ENCODE measurements at regions not wholly inside any gene's neighbourhood (a gene's known extent, or its start where the extent isn't known, plus 50 kb on each side); places are given as distances from the start of the nearest gene placed in this dataset.

DNA sequence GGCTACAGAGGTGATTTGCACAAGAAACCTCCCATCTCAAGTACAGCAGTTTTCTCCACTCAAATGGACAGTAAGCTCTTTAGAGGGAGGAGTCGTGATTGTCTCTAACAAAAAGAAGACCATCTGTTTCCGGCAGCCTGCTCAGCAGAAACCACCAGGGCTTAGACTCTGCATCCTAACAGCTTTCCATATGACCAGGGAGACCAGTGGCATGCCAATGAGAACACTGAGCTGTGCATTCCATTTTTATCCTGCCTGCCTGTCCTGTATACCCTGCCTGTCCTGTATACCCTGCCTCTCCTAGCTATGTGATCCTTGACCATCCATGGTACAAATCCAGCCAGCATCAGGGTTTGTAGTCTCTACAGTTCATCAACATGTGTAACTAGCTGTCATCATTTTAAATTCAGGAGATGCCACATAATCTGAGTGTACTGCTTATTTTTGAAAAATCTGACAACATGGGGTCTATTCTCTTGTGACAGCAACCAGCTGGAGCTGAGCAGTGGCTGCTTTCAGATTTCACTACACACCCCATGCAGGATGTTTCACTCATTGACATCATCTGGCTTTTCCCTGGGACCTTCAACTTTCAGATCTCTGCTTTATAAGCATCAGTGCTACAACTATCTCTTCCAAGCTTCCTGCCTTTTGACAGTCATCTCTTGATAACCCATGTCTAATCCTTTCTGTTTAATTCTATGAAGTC lies 50.5 kb upstream of the POU2AF2 start:
- DNase-seq (no peak), ATAC-seq (no peak)
- H3K4me1 ChIP-seq (ENCODE audit: low read depth): no peaks in the 10 kb centered on the region
- intact Hi-C loops (cut with DNase I, micrococcal nuclease): no loop called here
- TF ChIP-seq, protein P1, sequence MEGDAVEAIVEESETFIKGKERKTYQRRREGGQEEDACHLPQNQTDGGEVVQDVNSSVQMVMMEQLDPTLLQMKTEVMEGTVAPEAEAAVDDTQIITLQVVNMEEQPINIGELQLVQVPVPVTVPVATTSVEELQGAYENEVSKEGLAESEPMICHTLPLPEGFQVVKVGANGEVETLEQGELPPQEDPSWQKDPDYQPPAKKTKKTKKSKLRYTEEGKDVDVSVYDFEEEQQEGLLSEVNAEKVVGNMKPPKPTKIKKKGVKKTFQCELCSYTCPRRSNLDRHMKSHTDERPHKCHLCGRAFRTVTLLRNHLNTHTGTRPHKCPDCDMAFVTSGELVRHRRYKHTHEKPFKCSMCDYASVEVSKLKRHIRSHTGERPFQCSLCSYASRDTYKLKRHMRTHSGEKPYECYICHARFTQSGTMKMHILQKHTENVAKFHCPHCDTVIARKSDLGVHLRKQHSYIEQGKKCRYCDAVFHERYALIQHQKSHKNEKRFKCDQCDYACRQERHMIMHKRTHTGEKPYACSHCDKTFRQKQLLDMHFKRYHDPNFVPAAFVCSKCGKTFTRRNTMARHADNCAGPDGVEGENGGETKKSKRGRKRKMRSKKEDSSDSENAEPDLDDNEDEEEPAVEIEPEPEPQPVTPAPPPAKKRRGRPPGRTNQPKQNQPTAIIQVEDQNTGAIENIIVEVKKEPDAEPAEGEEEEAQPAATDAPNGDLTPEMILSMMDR (IDR thresholded peaks at IDR 0.05): no peak
- H3K36me3 ChIP-seq (ENCODE audit: low read depth): no peaks in the 10 kb centered on the region
- H3K4me3 ChIP-seq: no peak overlapping the region
- no peaks in the 10 kb centered on the region for H3K9me3 ChIP-seq

DNA sequence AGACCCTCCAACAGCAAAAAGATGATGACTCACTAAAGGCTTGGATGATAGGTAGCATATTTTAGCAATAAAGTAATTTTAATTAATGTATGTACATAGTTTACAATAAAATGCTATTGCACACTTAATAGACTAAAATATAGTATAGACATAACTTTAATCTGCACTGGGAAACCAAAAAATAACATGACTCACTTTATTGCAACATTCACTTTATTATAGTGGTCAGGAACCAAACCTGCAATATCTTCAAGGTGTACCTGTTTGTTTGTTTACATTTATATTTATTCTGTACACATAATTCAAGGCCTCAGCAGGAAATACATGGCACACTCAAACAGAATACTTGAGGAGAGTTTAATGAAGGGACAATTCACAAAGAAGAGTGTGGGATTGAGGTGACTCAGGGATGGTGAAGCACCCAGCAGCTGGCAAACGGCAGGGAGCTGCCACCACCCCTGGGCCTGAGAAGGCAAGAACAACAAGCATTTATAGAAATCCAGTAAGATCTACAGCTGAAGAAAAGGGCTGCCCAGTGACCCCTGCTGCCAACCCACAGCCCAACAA lies 51.5 kb upstream of the POU2AF2 start:
- Histone ChIP-seq H3K4me1 (ENCODE audit: low read depth) (no peaks in the 10 kb centered on the region), H3K4me3 (no peak overlapping the region), H3K9me3 (no peaks in the 10 kb centered on the region), H3K36me3 (ENCODE audit: low read depth) (no peaks in the 10 kb centered on the region)
- TF ChIP-seq, protein P1 (IDR thresholded peaks at IDR 0.05): no peak
- ATAC-seq (no peak), DNase-seq (no peak)
- intact Hi-C loops (cut with DNase I, micrococcal nuclease): no loop called here

DNA sequence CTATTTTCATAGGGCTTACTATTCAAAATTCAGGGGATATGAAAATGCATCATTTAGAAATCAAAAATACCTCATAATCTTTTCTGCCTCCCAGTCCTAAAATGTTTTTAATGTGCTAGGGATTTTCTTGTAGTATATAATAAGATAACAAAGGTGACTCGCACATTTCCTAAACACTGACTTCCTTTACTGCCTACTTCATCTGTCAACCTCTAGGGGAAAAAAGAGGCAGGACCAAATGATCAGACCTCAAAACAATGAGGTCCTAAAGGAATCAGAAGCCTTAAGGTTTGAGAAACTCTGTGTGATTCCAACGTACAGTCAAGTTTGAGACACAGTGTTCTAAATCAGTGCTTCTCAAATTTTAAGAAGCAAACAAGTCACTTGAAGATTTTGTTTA lies 56.1 kb upstream of the POU2AF2 start:
- DNase-seq (no peak), ATAC-seq (no peak)
- intact Hi-C loops (cut with DNase I, micrococcal nuclease): no loop called here
- Histone ChIP-seq H3K4me3 (no peak overlapping the region), H3K9me3 (no peaks in the 10 kb centered on the region), H3K4me1 (ENCODE audit: low read depth) (no peaks in the 10 kb centered on the region), H3K36me3 (ENCODE audit: low read depth) (no peaks in the 10 kb centered on the region)
- TF ChIP-seq, protein P1 (IDR thresholded peaks at IDR 0.05): no peak

DNA sequence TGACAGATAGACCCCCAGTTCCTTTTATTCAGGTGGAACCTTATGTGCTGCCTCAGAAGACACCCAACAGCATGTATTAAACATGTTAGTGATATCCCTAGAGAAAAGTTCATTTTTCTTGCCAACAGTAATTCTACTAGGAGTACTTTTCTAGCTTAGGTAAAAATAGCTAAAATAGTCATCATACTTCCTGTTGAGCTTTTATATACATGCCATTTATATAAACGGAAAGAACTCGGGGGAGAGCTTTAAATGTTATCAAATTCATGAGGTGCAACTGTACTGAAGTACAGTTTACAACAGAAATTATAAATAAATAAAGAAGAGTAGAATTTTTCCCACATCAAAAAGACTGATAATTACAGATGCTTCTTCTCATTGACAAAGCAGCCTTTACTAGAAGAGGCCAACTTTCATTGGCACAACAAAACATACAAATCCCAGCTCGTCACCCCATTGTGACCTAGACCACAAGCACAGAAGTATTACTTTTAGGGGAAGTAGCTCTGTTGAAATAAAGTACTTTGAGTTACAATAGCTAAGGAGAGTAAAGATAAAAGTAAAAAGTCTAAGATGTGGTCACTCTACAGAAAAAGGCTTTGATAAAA lies 59.1 kb upstream of the POU2AF2 start:
- TF ChIP-seq, protein P1 (IDR thresholded peaks at IDR 0.05): no peak
- DNase-seq (no peak), ATAC-seq (no peak)
- Histone ChIP-seq H3K36me3 (ENCODE audit: low read depth) (no peaks in the 10 kb centered on the region), H3K4me1 (ENCODE audit: low read depth) (no peaks in the 10 kb centered on the region), H3K4me3 (no peak overlapping the region), H3K9me3 (no peaks in the 10 kb centered on the region)
- intact Hi-C loops (cut with DNase I, micrococcal nuclease): no loop called here

DNA sequence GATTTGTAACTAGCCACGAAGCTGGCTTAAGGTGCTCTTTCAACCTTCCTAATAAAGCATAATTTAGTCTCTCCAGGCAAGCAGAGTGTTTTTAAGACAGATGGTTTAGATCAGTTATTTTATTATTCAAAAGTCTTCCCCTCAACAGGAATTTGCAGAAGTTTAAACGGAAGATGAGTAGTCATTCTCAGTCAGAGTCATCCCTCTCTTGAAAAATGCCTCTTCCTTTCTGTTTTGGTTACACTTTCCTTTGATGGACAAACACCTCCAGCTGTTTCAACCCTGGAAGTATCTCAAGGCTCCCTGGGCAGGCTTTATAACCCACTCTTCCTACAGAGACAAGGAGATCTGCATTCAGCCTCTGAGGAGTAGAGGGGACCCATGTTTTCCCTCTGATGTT lies 60.3 kb upstream of the POU2AF2 start:
- H3K36me3 ChIP-seq (ENCODE audit: low read depth): no peaks in the 10 kb centered on the region
- intact Hi-C loops (cut with DNase I, micrococcal nuclease): no loop called here
- DNase-seq (no peak), ATAC-seq (no peak)
- H3K4me1 ChIP-seq (ENCODE audit: low read depth): no peaks in the 10 kb centered on the region
- TF ChIP-seq, protein P1 (IDR thresholded peaks at IDR 0.05): no peak
- no peak overlapping the region for H3K4me3 ChIP-seq
- no peaks in the 10 kb centered on the region for H3K9me3 ChIP-seq
